ENCODE measurements at regions not wholly inside any gene's neighbourhood (a gene's known extent, or its start where the extent isn't known, plus 50 kb on each side); places are given as distances from the start of the nearest gene placed in this dataset.

GRCh38 chr5:43772458-43772763 lies 169.4 kb downstream of the NNT start:
- no peak for TF ChIP-seq PATZ1 (CRISPR knock-in tag; IDR thresholded peaks at IDR 0.05; ENCODE audit: borderline replicate concordance)
- no peak for TF ChIP-seq BACH2 (CRISPR knock-in tag; IDR thresholded peaks at IDR 0.05; ENCODE audit: borderline replicate concordance)
- TF ChIP-seq ZNF70 (CRISPR knock-in tag; IDR thresholded peaks at IDR 0.05): no peak
- no peak for TF ChIP-seq ZNF8 (CRISPR knock-in tag; IDR thresholded peaks at IDR 0.05)
- no peak for TF ChIP-seq CREB5 (CRISPR knock-in tag; IDR thresholded peaks at IDR 0.05; ENCODE audit: low read depth)
- no peak for TF ChIP-seq ZNF565 (CRISPR knock-in tag; conservative IDR thresholded peaks at IDR 0.05; ENCODE audit: low read depth)
- no peak for TF ChIP-seq ZFP30 (CRISPR knock-in tag; IDR thresholded peaks at IDR 0.05)
